PC-3 (cell line): ENCODE measurements at regions not wholly inside any gene's neighbourhood (a gene's known extent, or its start where the extent isn't known, plus 50 kb on each side); places are given as distances from the start of the nearest gene placed in this dataset.

Experiments used
- ATAC-seq: fragments of 200-7000 bp; cut with Tn5 transposase; 2 replicates; pipeline ENCODE4 v1.9.1; 2020; ENCODE audit warnings: mild to moderate bottlenecking, moderate library complexity
- BruUV-seq: library from RNA; stranded (reverse); fragments of 400-500 nt; replicated peaks from 2 replicates; lab custom pipeline; 2021; lab: Mats Ljungman, UMichigan
- CTCF ChIA-PET: fragments of 300-600 bp; sonication (Branson Sonifier 250); formaldehyde crosslinking; loops from one replicate; lab custom pipeline; 2022; ENCODE audit warnings: antibody characterized with exemption; lab: Charles Lee
- POLR2A ChIA-PET: fragments of 300-600 bp; sonication (Branson Sonifier 250); formaldehyde crosslinking; loops from one replicate; lab custom pipeline; 2022; ENCODE audit warnings: antibody characterized with exemption; ENCODE audit not compliant: unreplicated experiment; lab: Charles Lee
- DNase-seq: peaks from one replicate; pipeline ENCODE4 v3.0.0-alpha.2; 2015
- H2AFZ ChIP-seq: fragments of 300-600 bp; sonication (generic); 2 replicates; pipeline ENCODE4 v1.6.0; 2016; ENCODE audit warnings: antibody characterized with exemption, low read length
- H3F3A ChIP-seq: fragments of 300-600 bp; sonication (generic); one replicate; pipeline ENCODE4 v1.6.0; 2017; ENCODE audit warnings: antibody characterized with exemption, low read length, control low read depth, mild to moderate bottlenecking; ENCODE audit not compliant: unreplicated experiment
- H3K27ac ChIP-seq: fragments of 300-600 bp; sonication (generic); 2 replicates; pipeline ENCODE4 v1.5.1; 2016; ENCODE audit warnings: mild to moderate bottlenecking, low read length
- H3K27me3 ChIP-seq: fragments of 300-600 bp; sonication (generic); 2 replicates; pipeline ENCODE4 v1.6.1; 2016; ENCODE audit warnings: low read length, mixed read lengths
- H3K36me3 ChIP-seq: fragments of 300-600 bp; sonication (generic); 2 replicates; pipeline ENCODE4 v1.6.1; 2016; ENCODE audit warnings: low read depth, mixed run types, low read length, mixed read lengths
- H3K4me1 ChIP-seq: fragments of 300-600 bp; sonication (generic); 2 replicates; pipeline ENCODE4 v1.5.1; 2016; ENCODE audit warnings: low read length; ENCODE audit not compliant: insufficient read depth
- H3K4me2 ChIP-seq: fragments of 300-600 bp; sonication (generic); 2 replicates; pipeline ENCODE4 v1.6.0; 2016; ENCODE audit warnings: low read length
- H3K4me3 ChIP-seq: fragments of 300-600 bp; sonication (generic); 2 replicates; pipeline ENCODE4 v1.5.1; 2016; ENCODE audit warnings: mild to moderate bottlenecking, low read length, mixed read lengths
- H3K79me2 ChIP-seq: fragments of 300-600 bp; sonication (generic); 2 replicates; pipeline ENCODE4 v1.6.1; 2017; ENCODE audit warnings: low read length, mixed read lengths
- H3K9ac ChIP-seq: fragments of 300-600 bp; sonication (generic); 2 replicates; pipeline ENCODE4 v1.6.0; 2016; ENCODE audit warnings: mild to moderate bottlenecking, low read length
- H3K9me2 ChIP-seq: fragments of 300-600 bp; sonication (generic); replicated peaks from 2 replicates; pipeline ENCODE4 v1.6.1; 2016; ENCODE audit warnings: mixed run types, low read length, mixed read lengths
- H3K9me3 ChIP-seq: fragments of 300-600 bp; sonication (generic); 2 replicates; pipeline ENCODE4 v1.6.1; 2016; ENCODE audit warnings: low read length, mixed read lengths
- H4K20me1 ChIP-seq: fragments of 300-600 bp; sonication (generic); 2 replicates; pipeline ENCODE4 v1.6.1; 2016; ENCODE audit warnings: low read length, mixed read lengths
- EZH2 ChIP-seq: fragments of 300-600 bp; sonication (generic); IDR thresholded peaks from one replicate; pipeline ENCODE4 v1.6.1; 2017; ENCODE audit warnings: antibody characterized with exemption, mild to moderate bottlenecking, low read length; ENCODE audit not compliant: unreplicated experiment
- EZH2phosphoT487 ChIP-seq: fragments of 300-600 bp; sonication (generic); IDR thresholded peaks from 2 replicates; pipeline ENCODE4 v1.6.1; 2018; ENCODE audit warnings: mild to moderate bottlenecking, antibody characterized with exemption, low read length, borderline replicate concordance
- intact Hi-C: fragments of 100-400 bp; cut with micrococcal nuclease; formaldehyde crosslinking; loops from 2 replicates; pipeline ENCODE4 v1.9.0; 2023
- TF ChIP-seq, protein P1 (sequence below): fragments of 300-600 bp; sonication (generic); conservative IDR thresholded peaks from 2 replicates; pipeline ENCODE4 v1.5.1; 2017; ENCODE audit warnings: antibody characterized with exemption, low read depth, mild to moderate bottlenecking, low read length

DNA sequence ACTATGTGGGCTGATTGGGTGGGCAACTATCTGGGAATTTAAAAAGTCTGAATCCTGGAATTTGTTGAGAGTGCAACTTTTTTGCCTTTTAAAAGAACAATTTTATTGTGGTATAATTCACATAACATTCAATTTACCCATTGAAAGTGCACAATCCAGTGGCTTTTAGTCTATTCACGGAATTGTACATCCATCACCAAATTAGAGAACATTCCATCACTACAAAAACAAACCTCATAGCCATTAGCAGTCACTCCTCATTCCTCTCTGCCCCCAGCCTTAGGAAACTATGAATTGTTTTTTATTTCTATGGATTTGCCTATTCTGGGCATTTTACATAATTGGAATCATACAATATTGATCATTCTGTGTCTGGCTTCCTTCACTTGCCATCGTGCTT lies 101.8 kb upstream of the ALDH1A3 start:
- no peak for DNase-seq
- Histone ChIP-seq H3K9me2 (no peaks in the 10 kb centered on the region), H4K20me1 (no peaks in the 10 kb centered on the region), H3K9me3 (no peaks in the 10 kb centered on the region), H3K4me3 (no peak overlapping the region), H3K9ac (no peak overlapping the region), H3F3A (no peaks in the 10 kb centered on the region), H3K27ac (no peak overlapping the region), H3K36me3 (no peaks in the 10 kb centered on the region), H3K4me1 (no peaks in the 10 kb centered on the region), H3K27me3 (no peaks in the 10 kb centered on the region), H3K79me2 (no peaks in the 10 kb centered on the region), H3K4me2 (no peak overlapping the region), H2AFZ (no peak overlapping the region)
- no TSS peak for BruUV-seq
- POLR2A ChIA-PET, result no interaction called here
- CTCF ChIA-PET, result no interaction called here
- TF ChIP-seq, protein P1, sequence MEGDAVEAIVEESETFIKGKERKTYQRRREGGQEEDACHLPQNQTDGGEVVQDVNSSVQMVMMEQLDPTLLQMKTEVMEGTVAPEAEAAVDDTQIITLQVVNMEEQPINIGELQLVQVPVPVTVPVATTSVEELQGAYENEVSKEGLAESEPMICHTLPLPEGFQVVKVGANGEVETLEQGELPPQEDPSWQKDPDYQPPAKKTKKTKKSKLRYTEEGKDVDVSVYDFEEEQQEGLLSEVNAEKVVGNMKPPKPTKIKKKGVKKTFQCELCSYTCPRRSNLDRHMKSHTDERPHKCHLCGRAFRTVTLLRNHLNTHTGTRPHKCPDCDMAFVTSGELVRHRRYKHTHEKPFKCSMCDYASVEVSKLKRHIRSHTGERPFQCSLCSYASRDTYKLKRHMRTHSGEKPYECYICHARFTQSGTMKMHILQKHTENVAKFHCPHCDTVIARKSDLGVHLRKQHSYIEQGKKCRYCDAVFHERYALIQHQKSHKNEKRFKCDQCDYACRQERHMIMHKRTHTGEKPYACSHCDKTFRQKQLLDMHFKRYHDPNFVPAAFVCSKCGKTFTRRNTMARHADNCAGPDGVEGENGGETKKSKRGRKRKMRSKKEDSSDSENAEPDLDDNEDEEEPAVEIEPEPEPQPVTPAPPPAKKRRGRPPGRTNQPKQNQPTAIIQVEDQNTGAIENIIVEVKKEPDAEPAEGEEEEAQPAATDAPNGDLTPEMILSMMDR, result no peak
- no peak for TF ChIP-seq EZH2phosphoT487
- no peak for TF ChIP-seq EZH2
- intact Hi-C loops, result no loop called here
- ATAC-seq, result no peak

DNA sequence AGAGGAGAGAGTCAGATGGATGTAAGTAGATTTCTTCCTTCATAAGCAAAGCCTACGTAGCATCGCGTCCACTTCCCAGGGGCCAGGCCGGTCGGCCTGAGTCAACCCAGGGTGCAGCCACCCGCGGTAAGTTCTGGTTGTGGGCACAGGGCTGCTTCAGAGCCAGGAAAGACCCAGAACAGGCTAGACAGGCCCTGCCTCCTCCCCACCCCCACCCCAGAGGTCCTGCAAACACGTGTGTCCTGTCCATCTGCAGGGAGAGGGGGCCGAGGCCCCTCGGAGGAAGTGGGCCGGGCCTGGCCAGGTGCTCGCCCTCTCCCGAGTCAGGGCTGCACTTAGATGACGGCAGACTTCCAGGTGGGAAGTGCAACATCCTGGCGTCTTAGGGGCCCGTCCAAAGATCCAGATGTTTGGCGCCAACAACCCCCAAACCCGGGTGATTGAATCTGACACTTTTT lies 100.8 kb upstream of the ALDH1A3 start:
- no peak for ATAC-seq
- H3K9ac ChIP-seq, result no peak overlapping the region
- H3K79me2 ChIP-seq, result no peaks in the 10 kb centered on the region
- no peak for DNase-seq
- H3K4me2 ChIP-seq, result no peak overlapping the region
- no peaks in the 10 kb centered on the region for H3K4me1 ChIP-seq
- BruUV-seq, result no TSS peak
- CTCF ChIA-PET, result no interaction called here
- intact Hi-C loops, result no loop called here
- TF ChIP-seq, protein P1, result no peak
- TF ChIP-seq EZH2, result no peak
- TF ChIP-seq EZH2phosphoT487, result no peak
- H3K27me3 ChIP-seq, result no peaks in the 10 kb centered on the region
- H3K36me3 ChIP-seq, result no peaks in the 10 kb centered on the region
- no peaks in the 10 kb centered on the region for H3F3A ChIP-seq
- no peaks in the 10 kb centered on the region for H4K20me1 ChIP-seq
- no peak overlapping the region for H3K4me3 ChIP-seq
- no peak overlapping the region for H2AFZ ChIP-seq
- no peak overlapping the region for H3K27ac ChIP-seq
- POLR2A ChIA-PET, result no interaction called here
- no peaks in the 10 kb centered on the region for H3K9me3 ChIP-seq
- no peaks in the 10 kb centered on the region for H3K9me2 ChIP-seq

DNA sequence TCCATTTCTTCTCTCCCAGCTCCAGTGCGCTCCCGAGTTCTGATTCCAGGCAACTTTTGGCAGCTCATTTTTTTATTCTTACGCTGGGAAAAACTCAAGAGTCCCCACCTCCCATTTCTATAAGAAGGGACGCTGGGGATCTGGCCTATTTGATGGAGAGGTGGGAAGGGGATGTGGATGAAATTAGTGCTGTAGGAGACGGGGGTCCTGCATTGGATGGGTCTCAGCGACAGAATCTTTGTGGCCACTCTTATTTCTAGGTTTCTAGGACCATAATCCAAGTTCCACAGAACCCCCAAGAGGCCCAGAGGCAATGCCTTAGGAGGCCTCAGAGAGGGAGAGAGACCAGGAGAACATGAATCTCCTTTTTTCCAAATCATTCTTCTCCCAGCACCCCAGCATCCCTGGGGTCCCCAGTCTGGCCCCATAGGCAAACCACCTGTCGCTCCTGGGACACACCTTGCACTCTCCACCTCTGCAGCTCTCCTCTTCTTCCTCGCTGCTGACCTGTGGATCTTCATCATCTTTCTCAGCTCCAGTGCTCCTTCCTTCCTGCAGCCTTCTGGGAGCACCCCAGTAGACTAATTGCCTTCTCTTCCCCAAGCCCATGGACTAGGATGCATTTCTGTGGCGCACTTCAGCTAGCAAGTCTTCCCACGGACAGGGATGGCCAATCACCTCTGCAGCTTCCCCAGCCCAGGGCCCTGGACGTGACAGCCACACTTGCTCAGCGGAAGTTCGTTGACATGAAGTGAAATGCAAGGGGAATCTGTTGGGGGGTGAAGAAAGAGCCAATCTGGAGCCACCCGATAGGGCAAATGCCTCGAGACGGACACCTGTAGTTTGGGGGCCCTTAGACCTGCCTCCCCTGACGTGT lies 100.1 kb upstream of the ALDH1A3 start:
- ATAC-seq (no peak), DNase-seq (no peak)
- Histone ChIP-seq H3K27ac (no peak overlapping the region), H3K79me2 (no peaks in the 10 kb centered on the region), H3K9me3 (no peaks in the 10 kb centered on the region), H2AFZ (no peak overlapping the region), H3K27me3 (no peaks in the 10 kb centered on the region), H3K9ac (no peak overlapping the region), H3K4me2 (no peak overlapping the region), H3F3A (no peaks in the 10 kb centered on the region), H4K20me1 (no peaks in the 10 kb centered on the region), H3K4me1 (no peaks in the 10 kb centered on the region), H3K4me3 (no peak overlapping the region), H3K36me3 (no peaks in the 10 kb centered on the region), H3K9me2 (no peaks in the 10 kb centered on the region)
- BruUV-seq, result no TSS peak
- CTCF ChIA-PET, result no interaction called here
- no peak for TF ChIP-seq EZH2phosphoT487
- TF ChIP-seq, protein P1, result no peak
- TF ChIP-seq EZH2, result no peak
- POLR2A ChIA-PET, result no interaction called here
- intact Hi-C loops, result no loop called here
